NCI-H510A (cell line): ENCODE measurements at regions not wholly inside any gene's neighbourhood (a gene's known extent, or its start where the extent isn't known, plus 50 kb on each side); places are given as distances from the start of the nearest gene placed in this dataset.

ENCODE experiments used
- DNase-seq: peaks from one replicate; lab custom pipeline; 2025; lab: John Stamatoyannopoulos, UW

GRCh38 chr4:102440498-102440897 lies 60.7 kb upstream of the NFKB1 start:
- no peak for DNase-seq

DNA sequence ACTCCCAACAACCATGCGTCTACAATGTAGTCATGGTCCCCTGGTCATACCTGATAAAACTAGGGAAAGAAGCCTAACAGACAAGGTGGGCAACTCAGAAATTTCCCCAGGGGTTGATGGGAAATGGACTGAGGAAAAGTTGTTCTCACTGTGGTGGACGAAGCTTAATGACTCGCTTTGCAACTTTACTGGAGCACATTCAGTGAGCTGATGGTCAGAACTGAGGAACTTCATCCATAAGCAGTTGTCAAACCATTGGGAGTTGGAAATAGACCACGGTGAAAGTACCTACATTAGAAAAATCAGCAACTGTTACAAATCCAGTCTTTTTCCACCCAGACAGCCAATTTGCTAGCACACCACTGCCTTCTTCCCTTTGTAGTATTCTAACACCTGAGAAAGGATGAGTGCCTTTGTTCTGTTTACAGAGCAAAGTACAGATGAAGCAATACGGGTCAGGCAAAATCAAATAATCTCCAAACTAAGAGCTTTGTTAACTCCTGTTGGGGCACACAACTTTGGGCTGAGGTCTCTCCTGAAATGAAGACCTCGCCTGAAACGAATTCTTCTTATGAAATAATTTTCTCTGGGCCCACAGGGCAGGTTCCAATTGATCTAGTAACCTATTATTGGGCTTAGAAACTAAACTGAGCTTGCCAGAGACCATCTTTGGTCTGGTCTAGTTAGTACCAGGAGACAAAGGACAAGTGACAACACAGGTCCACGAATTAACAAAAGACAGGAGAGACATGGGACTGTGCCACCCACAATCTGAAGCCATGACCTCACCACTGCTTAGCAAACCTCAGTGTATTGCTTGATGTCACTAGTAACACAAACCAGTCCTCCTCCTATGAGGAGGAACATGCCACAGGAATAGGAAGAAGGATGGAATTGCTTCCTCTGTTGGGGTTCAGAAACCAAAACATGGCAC lies 58.9 kb upstream of the NFKB1 start:
- no peak for DNase-seq

GRCh38 chr4:102444752-102445151 lies 56.4 kb upstream of the NFKB1 start:
- DNase-seq: no peak

GRCh38 chr4:102445213-102445612 lies 55.9 kb upstream of the NFKB1 start:
- DNase-seq: no peak

DNA sequence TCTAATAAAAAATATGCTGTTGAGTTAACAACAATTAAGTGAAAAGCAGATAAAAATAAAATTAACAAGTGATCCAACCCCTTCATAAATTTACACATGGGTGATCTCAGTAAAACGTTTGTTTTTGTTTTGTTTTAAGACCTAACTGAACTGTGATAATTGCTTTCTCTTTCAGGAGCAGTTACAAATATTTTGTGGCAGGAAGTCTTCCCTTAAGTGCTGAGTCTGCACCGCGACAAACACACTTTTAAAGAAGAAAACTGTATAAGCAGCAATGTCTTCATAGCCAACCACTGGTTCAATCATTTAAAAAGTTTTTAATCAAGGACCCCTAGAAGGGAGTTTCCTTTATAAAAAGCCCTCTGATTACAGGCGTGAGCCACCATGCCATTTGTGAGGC lies 53.7 kb upstream of the NFKB1 start:
- no peak for DNase-seq

DNA sequence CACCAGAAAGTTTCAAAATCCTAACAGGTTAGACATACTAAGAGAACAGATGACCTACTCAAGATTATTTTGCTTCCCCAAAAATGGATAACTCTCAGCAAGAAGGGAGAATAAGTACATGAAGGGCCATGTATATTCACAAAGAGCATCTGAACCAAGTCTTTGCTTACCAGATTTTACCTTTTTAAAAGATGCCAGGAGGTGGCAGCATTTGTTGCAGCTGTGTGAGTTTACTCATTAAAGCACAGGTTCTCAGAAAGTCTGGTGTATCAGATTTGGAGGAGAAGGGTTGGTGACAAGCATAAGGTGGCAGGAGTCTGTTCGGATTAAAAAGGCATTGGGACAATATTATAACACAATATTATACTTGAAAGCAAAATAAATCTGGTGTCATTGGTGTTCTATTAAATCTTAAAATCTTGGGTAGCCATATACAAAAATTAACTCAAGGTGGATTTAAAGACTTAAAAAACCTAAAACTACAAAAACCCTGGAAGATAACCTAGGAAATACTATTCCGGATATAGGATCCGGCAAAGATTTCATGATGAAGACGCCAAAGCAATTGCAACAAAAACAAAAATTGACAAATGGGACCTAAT lies 51.3 kb upstream of the NFKB1 start:
- peak; percentile 6 for DNase-seq

DNA sequence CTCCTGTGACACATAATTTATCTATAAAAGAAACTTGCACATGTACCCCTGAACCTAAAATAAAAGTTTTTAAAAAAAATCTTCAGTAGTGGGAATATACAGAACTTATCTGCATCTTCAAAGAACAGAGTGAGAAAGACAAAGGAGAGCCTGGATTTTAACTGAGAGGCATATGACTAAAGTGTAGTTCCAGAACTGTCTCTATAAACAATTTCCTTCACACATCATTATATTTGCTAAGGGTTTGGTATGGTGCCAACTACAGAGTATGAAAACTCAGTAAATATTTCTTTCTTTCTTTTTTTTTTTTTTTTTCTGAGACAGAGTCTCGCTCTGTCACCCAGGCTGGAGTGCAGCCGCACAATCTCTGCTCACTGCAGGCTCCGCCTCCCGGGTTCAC lies 49.9 kb upstream of the NFKB1 start:
- DNase-seq: no peak
